GM23338 (cell line): ENCODE measurements at regions not wholly inside any gene's neighbourhood (a gene's known extent, or its start where the extent isn't known, plus 50 kb on each side); places are given as distances from the start of the nearest gene placed in this dataset.
"Not testable (repeated sequence)": the region's sequence is repeated elsewhere in the genome, so short reads cannot be mapped to it uniquely, and the experiment has no call there.

Experiments
- JUNB ChIP-seq: IDR thresholded peaks from one replicate; pipeline ENCODE4 v1.6.1; 2016; ENCODE audit warnings: antibody characterized with exemption; ENCODE audit not compliant: unreplicated experiment
- NANOG ChIP-seq: IDR thresholded peaks from 2 replicates; pipeline ENCODE4 v1.6.1; 2016; ENCODE audit warnings: antibody characterized with exemption, borderline replicate concordance
- POLR2AphosphoS5 ChIP-seq: IDR thresholded peaks from 2 replicates; pipeline ENCODE4 v1.6.1; 2016; ENCODE audit warnings: antibody characterized with exemption, low read depth
- REST ChIP-seq: IDR thresholded peaks from one replicate; pipeline ENCODE4 v1.6.1; 2018; ENCODE audit warnings: antibody characterized with exemption; ENCODE audit not compliant: unreplicated experiment
- ZNF462 ChIP-seq: fragments of 250-450 bp; sonication (Bioruptor Pico); IDR thresholded peaks from 2 replicates; pipeline ENCODE4 v1.5.0; 2020; ENCODE audit warnings: mild to moderate bottlenecking, moderate library complexity
- TF ChIP-seq, protein P1 (sequence below), 2 experiments: fragments of 200-600 bp in 1 of 2; sonication (generic) in 1 of 2; conservative IDR thresholded peaks; 2 replicates each; pipeline versions ENCODE4 v1.5.1 to v1.6.1; 2016 to 2017; ENCODE audit warnings: antibody characterized with exemption in 2 of 2, low read depth in 2 of 2, mild to moderate bottlenecking in 2 of 2, moderate library complexity in 1 of 2

DNA sequence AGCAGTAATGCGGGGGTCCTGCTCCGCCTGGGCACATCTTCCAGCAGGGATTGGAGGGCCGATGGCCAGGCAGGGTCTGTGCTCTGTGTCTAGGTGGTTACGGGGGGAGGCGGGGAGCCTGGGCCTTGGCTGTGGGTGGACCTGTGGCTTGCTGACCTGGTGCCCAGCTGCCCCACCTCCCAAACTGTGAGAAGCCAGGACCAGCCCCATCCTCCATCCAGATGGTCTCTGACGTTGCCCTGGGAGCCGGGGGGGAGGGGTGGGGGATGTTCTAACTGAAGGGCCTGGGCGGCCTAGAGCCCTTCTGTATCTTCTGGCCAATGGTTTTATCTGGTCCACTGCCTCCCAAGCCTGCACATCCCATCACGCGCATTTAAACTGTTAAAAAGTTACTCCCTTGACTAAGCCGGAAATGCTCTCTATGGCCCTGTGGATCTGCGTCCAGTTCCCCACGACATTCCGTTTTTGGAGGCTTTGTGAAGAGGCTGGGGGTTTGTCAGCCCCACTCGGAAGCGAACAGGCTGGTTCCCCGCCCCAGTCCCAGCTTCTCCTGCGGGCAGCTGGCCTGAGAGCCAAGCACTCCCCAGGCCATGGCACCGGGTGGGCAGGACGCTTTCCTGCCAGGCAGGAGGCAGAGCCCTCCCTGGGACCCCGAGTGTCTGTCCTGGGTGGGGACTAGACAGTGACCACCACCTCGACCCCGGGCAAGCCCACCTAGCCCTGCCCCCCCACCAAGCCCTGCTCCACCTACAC, 143.6 kb downstream of the IGLL1 start:
- not testable (repeated sequence) for TF ChIP-seq REST; POLR2AphosphoS5; NANOG; ZNF462 (CRISPR knock-in tag); JUNB
- TF ChIP-seq, protein P1, sequence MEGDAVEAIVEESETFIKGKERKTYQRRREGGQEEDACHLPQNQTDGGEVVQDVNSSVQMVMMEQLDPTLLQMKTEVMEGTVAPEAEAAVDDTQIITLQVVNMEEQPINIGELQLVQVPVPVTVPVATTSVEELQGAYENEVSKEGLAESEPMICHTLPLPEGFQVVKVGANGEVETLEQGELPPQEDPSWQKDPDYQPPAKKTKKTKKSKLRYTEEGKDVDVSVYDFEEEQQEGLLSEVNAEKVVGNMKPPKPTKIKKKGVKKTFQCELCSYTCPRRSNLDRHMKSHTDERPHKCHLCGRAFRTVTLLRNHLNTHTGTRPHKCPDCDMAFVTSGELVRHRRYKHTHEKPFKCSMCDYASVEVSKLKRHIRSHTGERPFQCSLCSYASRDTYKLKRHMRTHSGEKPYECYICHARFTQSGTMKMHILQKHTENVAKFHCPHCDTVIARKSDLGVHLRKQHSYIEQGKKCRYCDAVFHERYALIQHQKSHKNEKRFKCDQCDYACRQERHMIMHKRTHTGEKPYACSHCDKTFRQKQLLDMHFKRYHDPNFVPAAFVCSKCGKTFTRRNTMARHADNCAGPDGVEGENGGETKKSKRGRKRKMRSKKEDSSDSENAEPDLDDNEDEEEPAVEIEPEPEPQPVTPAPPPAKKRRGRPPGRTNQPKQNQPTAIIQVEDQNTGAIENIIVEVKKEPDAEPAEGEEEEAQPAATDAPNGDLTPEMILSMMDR (conservative IDR thresholded peaks at IDR 0.05; ENCODE audit: low read depth in 2 of 2): not testable (repeated sequence)
